ENCODE measurements at regions not wholly inside any gene's neighbourhood (a gene's known extent, or its start where the extent isn't known, plus 50 kb on each side); places are given as distances from the start of the nearest gene placed in this dataset.

- Histone ChIP-seq H3K4me1 (peaks cover 9% of the 10 kb centered on the region), H3K36me3 (ENCODE audit: low read depth, missing control alignments) (no peaks in the 10 kb centered on the region), H3K27ac (no peak overlapping the region), H3K9me3 (no peaks in the 10 kb centered on the region), H3K27me3 (no peaks in the 10 kb centered on the region), H3K4me3 (no peak overlapping the region)
- intact Hi-C loops (cut with DNase I; ENCODE audit: low total_unique reads), result no loop called here
- DNase-seq, result no peak
- TF ChIP-seq POLR2A (IDR thresholded peaks at IDR 0.05), result no peak
- TF ChIP-seq, protein P1, sequence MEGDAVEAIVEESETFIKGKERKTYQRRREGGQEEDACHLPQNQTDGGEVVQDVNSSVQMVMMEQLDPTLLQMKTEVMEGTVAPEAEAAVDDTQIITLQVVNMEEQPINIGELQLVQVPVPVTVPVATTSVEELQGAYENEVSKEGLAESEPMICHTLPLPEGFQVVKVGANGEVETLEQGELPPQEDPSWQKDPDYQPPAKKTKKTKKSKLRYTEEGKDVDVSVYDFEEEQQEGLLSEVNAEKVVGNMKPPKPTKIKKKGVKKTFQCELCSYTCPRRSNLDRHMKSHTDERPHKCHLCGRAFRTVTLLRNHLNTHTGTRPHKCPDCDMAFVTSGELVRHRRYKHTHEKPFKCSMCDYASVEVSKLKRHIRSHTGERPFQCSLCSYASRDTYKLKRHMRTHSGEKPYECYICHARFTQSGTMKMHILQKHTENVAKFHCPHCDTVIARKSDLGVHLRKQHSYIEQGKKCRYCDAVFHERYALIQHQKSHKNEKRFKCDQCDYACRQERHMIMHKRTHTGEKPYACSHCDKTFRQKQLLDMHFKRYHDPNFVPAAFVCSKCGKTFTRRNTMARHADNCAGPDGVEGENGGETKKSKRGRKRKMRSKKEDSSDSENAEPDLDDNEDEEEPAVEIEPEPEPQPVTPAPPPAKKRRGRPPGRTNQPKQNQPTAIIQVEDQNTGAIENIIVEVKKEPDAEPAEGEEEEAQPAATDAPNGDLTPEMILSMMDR (IDR thresholded peaks at IDR 0.05), result no peak
- WGBS, 2 donors, result 65 to 69% methylated on average over 8 of the region's 8 CpGs
Measured at GRCh38 chr13:40059540-40060232, 404.2 kb downstream of the COG6 start.

DNA sequence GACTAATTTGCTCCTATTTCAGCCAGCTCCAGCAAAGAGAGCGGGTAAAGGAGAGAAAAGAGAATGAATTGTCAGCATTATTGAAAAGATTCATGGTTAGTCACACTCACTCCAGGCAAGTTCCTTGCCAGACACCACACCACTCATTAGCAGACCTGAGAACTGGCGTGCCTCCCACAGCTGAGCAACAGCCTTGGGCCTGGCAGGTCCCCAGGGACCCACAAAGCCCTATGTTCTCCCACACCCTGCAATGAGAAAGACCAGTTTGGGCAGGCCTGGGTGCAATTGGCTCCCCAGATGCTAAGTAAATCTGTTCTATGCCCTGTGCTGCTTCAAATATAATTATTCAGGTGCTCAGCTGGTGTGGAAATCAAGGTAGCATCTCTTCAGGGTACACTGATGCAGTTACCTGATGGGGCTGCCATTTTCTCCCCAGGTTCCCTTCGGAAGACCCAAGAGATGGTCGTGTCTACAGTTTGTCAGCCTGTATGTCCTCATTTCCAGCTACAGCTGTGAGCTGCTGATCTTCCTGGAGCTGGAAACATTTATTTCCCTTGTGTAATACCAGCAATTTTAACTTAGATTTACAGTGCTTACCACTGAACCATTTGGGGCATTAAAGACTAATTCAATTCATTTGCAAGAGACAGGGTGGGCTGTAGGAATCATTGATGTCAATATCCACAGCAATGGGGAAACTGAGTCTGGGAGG lies 405.0 kb downstream of the COG6 start:
- Histone ChIP-seq H3K36me3 (ENCODE audit: low read depth, missing control alignments) (no peaks in the 10 kb centered on the region), H3K4me3 (no peak overlapping the region), H3K27ac (no peak overlapping the region), H3K9me3 (no peaks in the 10 kb centered on the region), H3K27me3 (no peaks in the 10 kb centered on the region), H3K4me1 (peaks cover 9% of the 10 kb centered on the region)
- DNase-seq, result peak; percentile 50
- no peak for TF ChIP-seq POLR2A (IDR thresholded peaks at IDR 0.05)
- TF ChIP-seq, protein P1 (IDR thresholded peaks at IDR 0.05), result no peak
- 58 to 61% methylated on average over 4 of the region's 4 CpGs for WGBS, 2 donors
- intact Hi-C loops (cut with DNase I; ENCODE audit: low total_unique reads), result no loop called here

DNA sequence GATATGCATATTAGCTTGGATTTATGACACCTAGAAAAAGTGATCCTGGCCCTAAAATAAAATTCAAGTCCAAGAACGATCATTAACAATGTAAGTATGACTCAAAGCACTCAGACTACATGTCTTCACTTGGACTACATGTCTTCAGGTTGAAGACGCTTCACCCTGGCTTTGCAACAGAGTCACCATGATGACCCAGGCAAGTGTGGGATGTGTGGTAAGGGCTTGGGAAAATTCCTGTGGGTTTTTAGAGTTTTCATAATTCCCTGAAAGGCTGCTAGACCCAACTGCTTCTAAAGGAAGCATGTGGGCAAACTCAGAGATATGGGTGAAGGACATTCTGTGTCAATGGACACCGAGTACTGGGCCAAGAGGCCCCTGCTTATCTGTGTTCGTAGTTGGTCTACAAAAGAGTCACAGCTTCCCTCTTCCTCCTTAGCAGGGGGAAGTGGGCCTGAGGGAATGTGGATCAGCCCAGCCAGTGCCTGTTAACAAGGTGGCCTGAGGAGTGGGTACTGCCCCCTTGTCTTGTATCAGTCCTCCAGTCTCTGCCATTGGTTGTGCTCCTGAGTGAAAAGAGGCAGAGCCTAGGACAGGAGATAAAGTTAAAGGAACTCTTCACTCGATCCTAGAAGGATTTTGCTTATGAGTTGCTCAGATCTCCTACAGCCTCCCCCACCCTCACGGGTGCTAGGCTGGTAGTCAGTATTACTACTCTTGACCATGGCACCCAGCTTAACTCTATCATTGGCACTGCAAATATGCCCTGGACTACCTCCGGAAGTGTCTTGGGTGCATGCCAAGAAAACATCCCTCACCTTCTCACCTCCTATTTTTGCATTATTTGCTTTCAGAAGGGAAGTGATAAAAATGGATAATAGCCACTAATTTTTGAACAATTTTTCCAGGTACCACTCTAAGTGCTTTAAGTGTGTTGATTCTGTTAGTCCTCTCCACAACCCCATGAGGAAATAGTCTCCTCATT lies 406.3 kb downstream of the COG6 start:
- 66 to 71% methylated on average over 7 of the region's 7 CpGs for WGBS, 2 donors
- DNase-seq, result no peak
- Histone ChIP-seq H3K36me3 (ENCODE audit: low read depth, missing control alignments) (no peaks in the 10 kb centered on the region), H3K4me3 (no peak overlapping the region), H3K4me1 (peaks cover 9% of the 10 kb centered on the region), H3K27me3 (no peaks in the 10 kb centered on the region), H3K27ac (no peak overlapping the region), H3K9me3 (no peaks in the 10 kb centered on the region)
- intact Hi-C loops (cut with DNase I; ENCODE audit: low total_unique reads), result no loop called here
- no peak for TF ChIP-seq POLR2A (IDR thresholded peaks at IDR 0.05)
- TF ChIP-seq, protein P1 (IDR thresholded peaks at IDR 0.05), result no peak

DNA sequence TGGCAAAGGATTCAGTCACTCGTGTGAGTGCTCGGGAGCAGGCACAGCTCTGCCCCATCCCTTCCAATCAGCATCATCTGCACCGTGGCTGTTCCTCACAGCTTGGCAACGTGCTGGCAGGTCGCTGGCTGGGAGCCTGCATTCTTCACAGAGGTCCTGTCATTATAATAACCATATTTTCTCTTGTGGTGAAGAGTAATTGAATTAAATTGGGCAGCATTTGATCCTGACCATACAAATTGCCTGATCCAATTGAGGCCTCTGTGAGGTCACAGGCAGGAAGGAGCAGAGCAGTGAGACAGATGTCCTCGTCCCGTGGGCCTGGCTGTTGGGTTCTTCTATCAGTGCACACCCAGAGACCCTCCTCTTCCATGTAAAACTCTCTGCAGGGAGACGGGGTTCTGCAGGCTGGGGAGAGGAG lies 407.8 kb downstream of the COG6 start:
- no peak for DNase-seq
- Histone ChIP-seq H3K4me1 (peaks cover 9% of the 10 kb centered on the region), H3K27ac (no peak overlapping the region), H3K27me3 (no peaks in the 10 kb centered on the region), H3K36me3 (ENCODE audit: low read depth, missing control alignments) (no peaks in the 10 kb centered on the region), H3K9me3 (no peaks in the 10 kb centered on the region), H3K4me3 (no peak overlapping the region)
- TF ChIP-seq, protein P1 (IDR thresholded peaks at IDR 0.05), result no peak
- TF ChIP-seq POLR2A (IDR thresholded peaks at IDR 0.05), result no peak
- 71 to 77% methylated on average over 8 of the region's 8 CpGs for WGBS, 2 donors
- intact Hi-C loops (cut with DNase I; ENCODE audit: low total_unique reads), result no loop called here
